H54 (cell line): ENCODE measurements at regions not wholly inside any gene's neighbourhood (a gene's known extent, or its start where the extent isn't known, plus 50 kb on each side); places are given as distances from the start of the nearest gene placed in this dataset.

Source experiments
- DNase-seq: peaks from one replicate; pipeline ENCODE4 v3.0.0; 2011; ENCODE audit warnings: low spot score, mixed read lengths; ENCODE audit not compliant: insufficient read length
- FAIRE-seq: peaks from 3 replicates; lab custom pipeline; 2011; peaks lifted over from hg19 to GRCh38; lab: Jason Lieb, UNC
- POLR2A ChIP-seq: IDR thresholded peaks from 2 replicates; pipeline ENCODE4 v1.6.1; 2011; ENCODE audit warnings: low read depth, mild to moderate bottlenecking, low read length

GRCh38 chr15:38202361-38202760 lies 50.3 kb upstream of the SPRED1 start:
- FAIRE-seq (no peak), DNase-seq (no peak)
- TF ChIP-seq POLR2A: no peak
